Lung microvascular endothelial cell (primary cell): ENCODE measurements at regions not wholly inside any gene's neighbourhood (a gene's known extent, or its start where the extent isn't known, plus 50 kb on each side); places are given as distances from the start of the nearest gene placed in this dataset.
"Not testable (repeated sequence)": the region's sequence is repeated elsewhere in the genome, so short reads cannot be mapped to it uniquely, and the experiment has no call there.

Experiments used
- DNase-seq, 2 donors: peaks; one replicate each; pipeline versions ENCODE4 v3.0.0 to v3.0.0-alpha.2; 2010; ENCODE audit warnings: low read depth in 2 of 2

GRCh38 chr4:15336410-15337167 lies 91.2 kb upstream of the C1QTNF7 start:
- DNase-seq = peak in 1 of 2 donors; percentile 44

- DNase-seq = not testable (repeated sequence)
Measured at GRCh38 chr4:15337168-15337657, 90.6 kb upstream of the C1QTNF7 start.

DNA sequence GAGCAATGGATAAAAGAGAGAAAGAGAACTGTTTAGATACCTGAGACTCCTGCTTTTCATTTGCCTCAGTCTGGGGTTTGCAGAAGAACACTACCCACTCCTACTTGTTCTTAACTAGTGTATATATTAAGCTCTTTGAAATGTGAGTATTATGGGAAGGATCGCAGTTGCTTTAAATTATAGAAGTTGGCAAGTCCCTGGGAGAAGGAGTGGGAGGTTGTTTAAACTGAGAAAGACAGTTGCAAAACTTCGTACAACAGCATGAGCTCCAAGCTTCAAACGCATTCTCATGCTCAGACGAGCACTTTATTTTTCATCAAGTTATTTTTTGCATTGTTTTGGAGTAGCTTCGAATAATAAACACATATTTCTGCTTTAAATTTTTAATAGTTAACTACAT lies 88.1 kb upstream of the C1QTNF7 start:
- no peak for DNase-seq

DNA sequence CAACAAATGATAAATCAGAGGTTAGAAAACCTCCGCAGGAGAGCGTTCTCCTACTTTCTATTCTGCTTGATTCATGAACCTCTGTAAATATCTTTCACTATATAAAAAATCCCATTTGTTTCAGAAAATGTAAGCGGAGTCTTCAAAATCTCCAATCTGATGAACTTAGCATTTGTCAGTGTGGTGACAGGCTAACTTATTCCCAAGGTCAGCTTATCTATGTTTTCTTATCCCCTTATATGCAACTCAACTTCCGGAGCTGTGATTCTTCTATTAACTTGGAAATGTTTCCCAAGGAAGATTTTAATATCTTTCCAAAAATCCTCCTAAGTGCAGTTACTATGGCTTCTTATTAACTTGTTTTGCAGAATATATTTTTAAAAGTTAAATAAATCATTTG lies 87.5 kb upstream of the C1QTNF7 start:
- no peak for DNase-seq

DNA sequence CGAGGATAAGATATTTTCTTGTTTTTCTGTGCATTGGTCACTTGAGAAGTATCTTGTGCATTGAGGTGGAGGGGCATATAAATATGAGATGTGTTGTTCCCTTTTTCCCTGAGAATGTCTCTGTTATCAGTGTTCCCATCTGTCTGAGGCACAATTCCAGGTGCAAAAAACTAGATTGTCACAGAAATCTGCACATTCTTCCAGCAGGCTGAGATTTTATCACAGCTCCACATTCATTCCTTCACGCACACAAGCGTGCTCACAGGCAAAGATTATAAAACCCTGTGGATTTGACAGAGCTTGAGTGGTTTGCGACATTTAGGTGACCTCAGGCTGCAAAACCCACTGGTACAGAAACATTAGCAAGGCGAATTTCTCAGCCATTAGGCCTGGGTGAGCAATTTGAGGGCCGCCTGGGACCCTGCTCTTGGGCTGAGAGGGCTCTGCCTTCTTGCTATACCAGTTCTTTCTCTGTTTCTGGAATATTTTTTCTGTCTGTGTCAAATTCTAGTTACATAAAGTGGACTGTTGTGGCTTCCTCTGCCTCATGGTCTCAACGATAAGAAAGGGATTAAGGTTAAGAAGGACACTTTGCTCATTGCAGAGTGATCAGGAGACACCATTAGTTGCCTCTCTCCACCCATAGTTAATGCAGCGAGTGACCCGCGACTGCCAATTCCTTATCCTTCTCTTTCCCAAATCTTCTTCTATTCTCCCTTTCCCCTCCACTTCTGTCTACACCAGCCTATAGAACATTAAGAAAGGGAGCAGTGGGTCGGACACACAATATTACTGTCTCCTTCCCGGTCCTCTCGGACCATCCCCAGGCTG lies 86.7 kb upstream of the C1QTNF7 start:
- no peak for DNase-seq

- no peak for DNase-seq
Measured at GRCh38 chr4:15341733-15342300, 86.0 kb upstream of the C1QTNF7 start.

DNA sequence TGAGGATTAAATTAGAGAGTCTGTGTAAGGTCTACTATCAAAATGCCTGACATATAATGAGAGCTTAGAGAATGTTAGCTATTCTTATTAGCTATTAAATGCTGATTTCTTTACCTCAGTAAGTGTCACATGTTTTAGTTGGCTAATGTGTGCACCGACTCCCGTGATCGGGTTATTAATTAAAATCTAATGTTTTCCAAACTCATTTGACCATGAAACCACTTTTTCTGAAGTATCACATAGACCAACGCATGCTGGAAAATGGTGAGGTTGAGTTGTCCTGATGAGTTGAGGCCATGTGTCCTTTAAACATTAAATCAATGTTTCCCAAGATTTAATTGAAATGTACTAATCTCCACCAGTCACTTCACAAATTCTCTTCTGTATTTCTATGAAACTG lies 84.8 kb upstream of the C1QTNF7 start:
- DNase-seq = no peak

GRCh38 chr4:15343581-15343980 lies 84.3 kb upstream of the C1QTNF7 start:
- no peak for DNase-seq

DNA sequence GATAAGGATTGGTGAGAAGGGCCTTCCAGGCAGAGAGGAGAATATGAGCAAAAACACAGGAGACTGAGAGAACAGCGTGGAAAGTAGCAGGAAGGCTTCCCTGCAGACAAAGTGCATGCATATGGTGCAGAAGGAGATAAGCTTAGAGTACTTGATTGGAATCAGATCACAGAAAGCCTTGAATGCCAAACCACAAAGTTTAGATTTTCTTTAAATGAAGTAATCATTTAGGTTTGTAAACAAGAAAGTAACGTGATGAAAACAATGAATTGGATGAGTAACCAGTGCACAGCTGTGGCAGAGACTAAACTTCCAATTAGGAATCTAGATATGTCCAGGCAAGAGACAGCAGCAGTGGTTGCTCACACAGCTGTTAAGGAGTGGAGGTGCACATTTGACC lies 83.8 kb upstream of the C1QTNF7 start:
- DNase-seq = no peak

DNA sequence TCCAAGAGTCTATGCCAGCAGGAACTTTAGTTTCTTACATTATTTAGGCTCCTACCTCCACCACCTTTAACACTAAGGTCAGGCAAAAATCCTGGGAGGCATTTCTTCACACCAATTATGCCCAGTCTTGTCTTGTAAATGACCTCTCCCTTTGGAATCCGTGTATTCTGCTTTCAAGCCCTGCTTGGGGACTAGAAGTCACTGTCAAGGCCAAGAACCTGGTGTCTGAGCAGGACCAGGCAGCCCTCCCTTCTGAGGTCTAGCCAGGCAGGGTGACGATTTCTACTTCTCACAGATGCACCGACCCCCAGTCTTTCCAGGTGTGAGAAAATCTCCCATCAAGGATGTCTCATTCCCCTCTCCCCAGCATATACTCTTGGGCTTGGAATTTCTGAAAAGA lies 82.7 kb upstream of the C1QTNF7 start:
- no peak for DNase-seq

DNA sequence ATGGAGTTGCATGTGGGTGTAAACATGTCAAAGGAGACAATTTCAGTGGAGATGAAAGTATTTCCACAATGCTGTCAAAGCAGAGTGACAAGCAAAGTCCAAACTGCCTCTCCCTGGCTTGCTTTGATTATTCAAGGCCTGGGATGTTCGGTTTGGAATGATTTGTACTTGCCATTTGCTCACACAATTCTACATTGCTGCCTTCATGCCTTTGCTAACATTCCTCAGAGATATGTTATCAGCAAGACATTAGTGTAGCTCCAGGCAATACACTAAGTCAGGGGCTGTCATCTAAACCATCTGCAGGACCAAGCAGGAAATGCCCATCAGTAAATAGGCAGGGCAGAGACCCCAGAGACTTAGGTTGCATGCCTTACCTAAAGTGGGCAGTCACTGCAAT lies 79.6 kb upstream of the C1QTNF7 start:
- no peak for DNase-seq

- DNase-seq = no peak
Measured at GRCh38 chr4:15348695-15349094, 79.1 kb upstream of the C1QTNF7 start.

DNA sequence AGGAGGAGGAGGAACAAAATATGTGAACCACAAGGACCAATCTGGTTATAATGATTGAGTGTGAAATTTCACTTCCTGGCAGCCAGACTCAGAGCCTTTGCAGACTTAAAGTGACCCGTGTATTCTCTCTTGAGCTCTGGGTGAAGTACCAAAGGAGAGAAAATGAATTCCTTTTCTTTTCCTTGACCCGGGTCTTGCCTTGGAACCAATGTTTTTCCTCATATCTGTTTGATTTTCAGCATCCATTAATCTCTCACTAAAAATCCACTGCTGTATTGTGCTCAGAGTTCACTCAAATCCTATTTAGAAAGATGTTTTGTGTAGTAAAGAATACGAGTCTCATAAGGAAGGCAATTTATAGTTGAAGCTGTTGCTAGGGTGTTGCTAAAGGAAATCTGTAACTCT lies 78.3 kb upstream of the C1QTNF7 start:
- no peak for DNase-seq

DNA sequence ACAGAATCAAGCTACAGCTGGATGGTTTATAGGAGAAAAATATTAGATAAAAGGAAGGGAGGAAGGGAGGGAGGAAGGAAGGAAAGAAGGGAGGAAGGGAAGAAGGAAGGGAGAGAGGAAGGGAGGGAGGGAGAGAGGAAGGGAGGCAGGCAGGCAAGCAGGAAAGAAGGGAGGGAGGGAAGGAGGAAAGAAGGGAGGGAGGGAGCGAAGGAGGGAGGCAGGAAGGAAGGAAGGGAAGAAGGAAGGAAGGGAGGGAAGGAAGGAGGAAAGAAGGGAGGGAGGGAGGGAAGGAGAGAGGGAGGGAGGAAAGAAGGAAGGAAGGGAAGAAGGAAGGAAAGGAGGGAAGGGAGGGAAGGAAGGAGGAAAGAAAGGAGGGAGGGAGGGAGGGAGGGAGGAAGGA lies 77.9 kb upstream of the C1QTNF7 start:
- no peak for DNase-seq

- DNase-seq = no peak
Measured at GRCh38 chr4:15352524-15352923, 75.3 kb upstream of the C1QTNF7 start.

GRCh38 chr4:15353207-15353606 lies 74.6 kb upstream of the C1QTNF7 start:
- no peak for DNase-seq

GRCh38 chr4:15354371-15355297 lies 73.2 kb upstream of the C1QTNF7 start:
- no peak for DNase-seq

DNA sequence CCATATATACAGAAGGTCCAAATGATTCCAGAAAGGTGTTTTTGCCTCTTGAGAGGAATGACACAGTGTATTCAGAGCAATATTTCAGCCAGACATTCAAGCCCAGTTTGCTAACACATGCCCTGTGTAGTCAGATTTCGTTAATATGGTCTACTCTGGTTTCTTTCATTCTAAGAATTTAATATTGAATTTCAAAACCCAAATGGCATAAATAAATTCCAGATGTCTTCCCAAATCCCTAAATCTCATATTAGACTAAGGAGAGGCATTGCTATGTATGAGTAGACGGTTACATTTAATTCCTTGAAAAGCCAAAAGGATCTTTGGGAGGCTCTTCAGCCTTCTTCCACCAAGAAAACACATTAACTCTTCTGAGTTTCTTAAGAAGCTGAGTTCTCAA lies 66.3 kb upstream of the C1QTNF7 start:
- DNase-seq = no peak

DNA sequence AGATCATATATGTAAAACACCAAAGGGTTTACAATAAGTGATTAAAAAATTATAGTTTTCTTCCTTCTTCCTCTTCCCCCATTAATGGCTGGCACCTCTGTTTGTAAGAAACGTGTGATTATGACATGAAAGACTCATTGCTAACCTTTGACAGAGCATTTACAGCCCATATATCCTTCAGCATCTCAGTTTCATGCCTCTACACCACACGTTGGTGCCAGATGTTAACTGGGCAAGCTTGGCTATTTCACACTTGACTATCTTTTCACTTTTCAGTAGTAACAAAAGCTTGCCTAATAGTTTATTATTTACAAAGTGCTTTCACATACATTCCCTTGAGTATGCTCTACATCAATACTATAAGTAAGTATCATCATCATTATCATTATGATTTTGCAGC lies 65.3 kb upstream of the C1QTNF7 start:
- DNase-seq = no peak

- DNase-seq = no peak
Measured at GRCh38 chr4:15364183-15364582, 63.6 kb upstream of the C1QTNF7 start.

DNA sequence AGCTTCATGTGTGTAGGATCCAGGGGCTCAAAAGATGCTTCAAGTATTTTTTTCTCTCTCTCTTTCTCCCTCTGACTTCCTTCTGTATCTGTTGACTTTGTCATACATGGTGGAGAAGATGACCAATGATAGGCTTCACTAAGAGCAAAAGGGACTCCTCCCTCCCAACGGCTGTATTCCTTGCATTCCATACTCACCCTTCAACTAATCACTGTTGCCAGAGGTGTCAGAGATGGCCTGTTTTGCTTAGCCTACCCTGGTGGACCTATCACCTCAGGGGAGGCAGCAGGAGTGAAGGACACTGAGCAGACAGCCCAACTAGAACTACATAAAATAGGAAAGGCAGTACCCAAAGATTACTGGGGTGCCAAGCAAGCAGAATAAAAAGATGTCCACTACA lies 62.2 kb upstream of the C1QTNF7 start:
- no peak for DNase-seq
